Neuronal stem cell (in vitro differentiated cells): ENCODE measurements at regions not wholly inside any gene's neighbourhood (a gene's known extent, or its start where the extent isn't known, plus 50 kb on each side); places are given as distances from the start of the nearest gene placed in this dataset.

Experiments
- DNase-seq: peaks from one replicate; pipeline ENCODE4 v3.0.0-alpha.2; 2013; ENCODE audit warnings: low spot score
- H2AFZ ChIP-seq: one replicate; pipeline ENCODE4 v1.6.1; 2013; ENCODE audit warnings: mild to moderate bottlenecking, low read length, inconsistent platforms
- H2AK5ac ChIP-seq: 2 replicates; pipeline ENCODE4 v1.6.1; 2013; ENCODE audit warnings: low read depth, mild to moderate bottlenecking, inconsistent platforms, low read length, moderate library complexity, mixed read lengths
- H2BK120ac ChIP-seq: 2 replicates; pipeline ENCODE4 v1.6.1; 2013; ENCODE audit warnings: low read depth, mild to moderate bottlenecking, inconsistent platforms, low read length, moderate library complexity, mixed read lengths
- H2BK12ac ChIP-seq: one replicate; pipeline ENCODE4 v1.6.1; 2013; ENCODE audit warnings: low read length, inconsistent platforms
- H2BK15ac ChIP-seq: 2 replicates; pipeline ENCODE4 v1.6.1; 2013; ENCODE audit warnings: mild to moderate bottlenecking, low read length, inconsistent platforms, mixed read lengths
- H2BK5ac ChIP-seq: one replicate; pipeline ENCODE4 v1.6.1; 2013; ENCODE audit warnings: inconsistent platforms, mild to moderate bottlenecking, low read length, moderate library complexity
- H3K14ac ChIP-seq: one replicate; pipeline ENCODE4 v1.6.1; 2013; ENCODE audit warnings: low read length, inconsistent platforms
- H3K18ac ChIP-seq: 2 replicates; pipeline ENCODE4 v1.6.1; 2013; ENCODE audit warnings: low read length, inconsistent platforms
- H3K23ac ChIP-seq: 2 replicates; pipeline ENCODE4 v1.6.1; 2013; ENCODE audit warnings: low read depth, mild to moderate bottlenecking, mixed read lengths, low read length, inconsistent platforms; ENCODE audit not compliant: poor library complexity
- H3K27ac ChIP-seq: replicated peaks from 3 replicates; pipeline ENCODE4 v1.5.1; 2013; ENCODE audit warnings: low read length, inconsistent platforms
- H3K27me3 ChIP-seq, 3 experiments: 2 replicates each; pipeline ENCODE4 v1.6.1; 2013; ENCODE audit warnings: low read length in 3 of 3, mild to moderate bottlenecking in 2 of 3, inconsistent platforms in 1 of 3, low read depth in 1 of 3, mixed read lengths in 1 of 3, moderate library complexity in 1 of 3; ENCODE audit not compliant: control insufficient read depth in 3 of 3, insufficient read depth in 3 of 3
- H3K36me3 ChIP-seq, 2 donors: replicated peaks in 1 of 2; 2 replicates each; pipeline ENCODE4 v1.6.1; 2013; ENCODE audit warnings: low read length in 2 of 2; ENCODE audit not compliant: control insufficient read depth in 2 of 2, insufficient read depth in 2 of 2
- H3K4ac ChIP-seq: 2 replicates; pipeline ENCODE4 v1.6.1; 2013; ENCODE audit warnings: inconsistent platforms, mild to moderate bottlenecking, low read length, moderate library complexity
- H3K4me1 ChIP-seq, 2 donors: 1 replicate in 1 of 2; 2 replicates in 1 of 2; pipeline ENCODE4 v1.6.1; 2013; ENCODE audit warnings: low read length in 2 of 2, low read depth in 1 of 2; ENCODE audit not compliant: control insufficient read depth in 2 of 2, insufficient read depth in 1 of 2
- H3K4me2 ChIP-seq: one replicate; pipeline ENCODE4 v1.6.1; 2013; ENCODE audit warnings: mild to moderate bottlenecking, low read length, inconsistent platforms; ENCODE audit not compliant: insufficient read depth, poor library complexity, severe bottlenecking
- H3K4me3 ChIP-seq, 2 donors: 2 replicates each; pipeline ENCODE4 v1.5.1; 2013; ENCODE audit warnings: low read length in 2 of 2, mild to moderate bottlenecking in 2 of 2, inconsistent platforms in 1 of 2, moderate library complexity in 1 of 2
- H3K79me1 ChIP-seq: one replicate; pipeline ENCODE4 v1.6.1; 2013; ENCODE audit warnings: low read depth, mild to moderate bottlenecking, inconsistent platforms, low read length, moderate library complexity
- H3K9ac ChIP-seq: one replicate; pipeline ENCODE4 v1.6.1; 2013; ENCODE audit warnings: mild to moderate bottlenecking, low read depth, low read length, inconsistent platforms; ENCODE audit not compliant: poor library complexity
- H3K9me3 ChIP-seq, 2 donors: replicated peaks in 1 of 2; 2 replicates each; pipeline versions ENCODE3 to v1.6.1; 2013; ENCODE audit warnings: low read length in 2 of 2, mild to moderate bottlenecking in 2 of 2, inconsistent platforms in 1 of 2, low read depth in 1 of 2, mixed read lengths in 1 of 2, moderate library complexity in 1 of 2; ENCODE audit not compliant: control insufficient read depth in 2 of 2, insufficient read depth in 1 of 2
- H4K8ac ChIP-seq: one replicate; pipeline ENCODE4 v1.6.1; 2013; ENCODE audit warnings: low read depth, mild to moderate bottlenecking, inconsistent platforms, low read length, moderate library complexity
- H4K91ac ChIP-seq: one replicate; pipeline ENCODE4 v1.6.1; 2013; ENCODE audit warnings: low read length, low read depth, mild to moderate bottlenecking, inconsistent platforms; ENCODE audit not compliant: poor library complexity
- WGBS, 2 donors: extraction: QIAGEN DNeasy Blood & Tissue Kit; methylation state at CpG; one replicate each; pipeline ENCODE4 v1.1.7; 2013; ENCODE audit warnings: missing lambda C conversion rate in 2 of 2, mixed read lengths in 1 of 2; ENCODE audit not compliant: insufficient read length in 2 of 2, insufficient replicate concordance in 1 of 2; ENCODE audit errors: extremely low coverage in 2 of 2; 5-methylcytosine and 5-hydroxymethylcytosine counted together

GRCh38 chr1:228801068-228801467 lies 65.8 kb downstream of the RHOU start:
- Histone ChIP-seq H3K4ac (no peak overlapping the region), H3K27ac (no peak overlapping the region), H3K9me3 (no peaks in the 10 kb centered on the region), H3K27me3 (no peaks in the 10 kb centered on the region), H4K8ac (no peak overlapping the region), H4K91ac (no peak overlapping the region), H3K4me1 (peaks cover 0 to 9% of the 10 kb centered on the region in 2 donors), H2AK5ac (no peak overlapping the region), H2BK5ac (no peak overlapping the region), H3K18ac (no peak overlapping the region), H2BK120ac (no peak overlapping the region), H2BK15ac (no peak overlapping the region), H3K14ac (no peak overlapping the region), H2BK12ac (no peak overlapping the region), H3K4me2 (no peak overlapping the region), H3K9ac (no peak overlapping the region), H2AFZ (no peak overlapping the region), H3K79me1 (no peaks in the 10 kb centered on the region), H3K23ac (no peak overlapping the region), H3K36me3 (no peaks in the 10 kb centered on the region), H3K4me3 (no peak overlapping the region)
- DNase-seq: no peak

- Histone ChIP-seq H3K14ac (no peak overlapping the region), H3K4ac (no peak overlapping the region), H4K91ac (no peak overlapping the region), H3K27me3 (no peaks in the 10 kb centered on the region), H2BK12ac (no peak overlapping the region), H3K18ac (no peak overlapping the region), H3K4me2 (no peak overlapping the region), H3K23ac (no peak overlapping the region), H2BK120ac (no peak overlapping the region), H2AK5ac (no peak overlapping the region), H3K27ac (no peak overlapping the region), H3K4me3 (no peak overlapping the region), H2BK15ac (no peak overlapping the region), H3K79me1 (no peaks in the 10 kb centered on the region), H3K9me3 (no peaks in the 10 kb centered on the region), H2AFZ (no peak overlapping the region), H2BK5ac (no peak overlapping the region), H4K8ac (no peak overlapping the region), H3K36me3 (no peaks in the 10 kb centered on the region), H3K9ac (no peak overlapping the region), H3K4me1 (peaks cover 0 to 9% of the 10 kb centered on the region in 2 donors)
- WGBS, 2 donors: no CpG with 5 or more reads among the region's 11 CpGs
- no peak for DNase-seq
Measured at GRCh38 chr1:228802386-228803220, 67.3 kb downstream of the RHOU start.

- peak overlapping the region; percentile 0 for H2BK12ac ChIP-seq
- no peaks in the 10 kb centered on the region for H3K36me3 ChIP-seq
Measured at GRCh38 chr1:228803421-228803820, 68.1 kb downstream of the RHOU start.

GRCh38 chr1:228804173-228804572 lies 68.9 kb downstream of the RHOU start:
- DNase-seq: no peak
- H3K79me1 ChIP-seq: no peaks in the 10 kb centered on the region
- no peak overlapping the region for H3K18ac ChIP-seq
- no peaks in the 10 kb centered on the region for H3K27me3 ChIP-seq
- H2BK15ac ChIP-seq: no peak overlapping the region
- H3K23ac ChIP-seq: no peak overlapping the region
- H2AK5ac ChIP-seq: no peak overlapping the region
- no peak overlapping the region for H2BK12ac ChIP-seq
- no peak overlapping the region for H3K27ac ChIP-seq
- no peak overlapping the region for H2BK120ac ChIP-seq
- H2BK5ac ChIP-seq: no peak overlapping the region
- no peak overlapping the region for H3K14ac ChIP-seq
- no peaks in the 10 kb centered on the region for H3K4me1 ChIP-seq
- no CpG with 5 or more reads among the region's 1 CpG for WGBS, 2 donors
- no peak overlapping the region for H3K9ac ChIP-seq
- H2AFZ ChIP-seq: no peak overlapping the region
- no peaks in the 10 kb centered on the region for H3K36me3 ChIP-seq
- no peak overlapping the region for H3K4me2 ChIP-seq
- H3K9me3 ChIP-seq: no peaks in the 10 kb centered on the region
- H3K4me3 ChIP-seq: no peak overlapping the region
- H4K91ac ChIP-seq: no peak overlapping the region
- no peak overlapping the region for H4K8ac ChIP-seq
- H3K4ac ChIP-seq: no peak overlapping the region

More at GRCh38 chr1:228803421-228803820, 68.1 kb downstream of the RHOU start:
- Histone ChIP-seq H3K18ac (peak overlapping the region; percentile 5), H2BK5ac (no peak overlapping the region), H4K91ac (no peak overlapping the region), H3K4me2 (no peak overlapping the region), H3K27ac (no peak overlapping the region), H3K4me1 (peaks cover 0 to 2% of the 10 kb centered on the region in 2 donors), H3K23ac (no peak overlapping the region), H2BK120ac (no peak overlapping the region), H3K9me3 (no peaks in the 10 kb centered on the region), H3K14ac (no peak overlapping the region), H3K9ac (no peak overlapping the region), H2AFZ (no peak overlapping the region), H3K27me3 (no peaks in the 10 kb centered on the region), H2BK15ac (no peak overlapping the region), H4K8ac (no peak overlapping the region), H3K79me1 (no peaks in the 10 kb centered on the region), H3K4ac (no peak overlapping the region), H3K4me3 (no peak overlapping the region), H2AK5ac (no peak overlapping the region)
- no CpG with 5 or more reads among the region's 6 CpGs for WGBS, 2 donors
- DNase-seq: no peak
